Small intestine (tissue), 7 donors: ENCODE measurements at regions not wholly inside any gene's neighbourhood (a gene's known extent, or its start where the extent isn't known, plus 50 kb on each side); places are given as distances from the start of the nearest gene placed in this dataset.

Experiments used
- DNase-seq, 2 donors: peaks; one replicate each; pipeline versions ENCODE4 v3.0.0 to v3.0.0-alpha.2; 2013
- FAIRE-seq: peaks from 2 replicates; lab custom pipeline; 2012; peaks lifted over from hg19 to GRCh38; lab: Jason Lieb, UNC
- H3K27ac ChIP-seq, 3 donors: one replicate each; pipeline ENCODE4 v1.5.1; 2013; ENCODE audit warnings: low read length in 2 of 3, mild to moderate bottlenecking in 2 of 3, control low read depth in 1 of 3, inconsistent platforms in 1 of 3, low read depth in 1 of 3, moderate library complexity in 1 of 3
- H3K27me3 ChIP-seq, 3 donors: one replicate each; pipeline ENCODE4 v1.6.1; 2013; ENCODE audit warnings: low read length in 3 of 3, inconsistent platforms in 1 of 3; ENCODE audit not compliant: control insufficient read depth in 3 of 3, insufficient read depth in 3 of 3
- H3K36me3 ChIP-seq, 3 donors: one replicate each; pipeline ENCODE4 v1.6.1; 2013; ENCODE audit warnings: low read length in 3 of 3, inconsistent platforms in 1 of 3, low read depth in 1 of 3, mild to moderate bottlenecking in 1 of 3, moderate library complexity in 1 of 3; ENCODE audit not compliant: control insufficient read depth in 3 of 3, insufficient read depth in 2 of 3
- H3K4me1 ChIP-seq, 3 donors: one replicate each; pipeline ENCODE4 v1.6.1; 2013; ENCODE audit warnings: low read length in 2 of 3, inconsistent platforms in 1 of 3, low read depth in 1 of 3, mild to moderate bottlenecking in 1 of 3, moderate library complexity in 1 of 3; ENCODE audit not compliant: control insufficient read depth in 3 of 3, insufficient read depth in 2 of 3
- H3K4me3 ChIP-seq, 3 donors: one replicate each; pipeline ENCODE4 v1.5.1; 2013; ENCODE audit warnings: low read length in 3 of 3, control low read depth in 1 of 3, inconsistent platforms in 1 of 3, low read depth in 1 of 3, mild to moderate bottlenecking in 1 of 3, moderate library complexity in 1 of 3
- H3K9me3 ChIP-seq, 2 donors: one replicate each; pipeline ENCODE4 v1.6.1; 2013; ENCODE audit warnings: low read depth in 1 of 2, low read length in 1 of 2; ENCODE audit not compliant: control insufficient read depth in 2 of 2, insufficient read depth in 1 of 2
- WGBS, 3 donors: extraction: QIAGEN DNeasy Blood & Tissue Kit; methylation state at CpG; one replicate each; pipeline ENCODE4 v1.1.7; 2013; 5-methylcytosine and 5-hydroxymethylcytosine counted together
- donor health status: healthy with polysubstance abuse.
- donor health status: control.
- donor health status: control.
- donor health status: Bipolar disorder and iron deficiency.
- donor health status: healthy.

DNA sequence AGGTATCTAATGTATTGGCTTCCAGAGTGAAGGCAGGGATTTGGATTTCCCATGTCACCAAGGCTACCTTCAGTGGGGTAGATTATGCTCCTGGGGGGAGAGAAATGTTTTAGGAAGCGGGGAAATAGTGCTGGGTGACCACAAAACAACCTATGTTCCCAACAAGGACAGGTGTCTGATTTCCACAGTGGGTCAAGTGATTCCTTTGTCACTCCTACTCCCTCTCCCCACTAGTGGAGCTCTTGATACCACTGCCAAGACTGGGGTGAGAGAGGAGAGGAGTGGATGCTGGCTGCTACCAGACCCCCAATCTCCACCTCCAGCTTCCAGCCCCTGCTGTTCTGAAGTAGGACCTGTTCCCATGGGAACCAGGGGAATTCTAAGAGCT is 104.3 kb upstream of the FAM78B start:
- Histone ChIP-seq H3K36me3 (no peaks in the 10 kb centered on the region), H3K9me3 (peaks cover 1 to 9% of the 10 kb centered on the region in 2 donors), H3K4me1 (no peaks in the 10 kb centered on the region), H3K4me3 (no peak overlapping the region), H3K27ac (no peak overlapping the region), H3K27me3 (no peaks in the 10 kb centered on the region)
- DNase-seq (no peak), FAIRE-seq (no peak)
- 6 to 39% (median 7%) methylated on average over 1 of the region's 1 CpG for WGBS, 3 donors

DNA sequence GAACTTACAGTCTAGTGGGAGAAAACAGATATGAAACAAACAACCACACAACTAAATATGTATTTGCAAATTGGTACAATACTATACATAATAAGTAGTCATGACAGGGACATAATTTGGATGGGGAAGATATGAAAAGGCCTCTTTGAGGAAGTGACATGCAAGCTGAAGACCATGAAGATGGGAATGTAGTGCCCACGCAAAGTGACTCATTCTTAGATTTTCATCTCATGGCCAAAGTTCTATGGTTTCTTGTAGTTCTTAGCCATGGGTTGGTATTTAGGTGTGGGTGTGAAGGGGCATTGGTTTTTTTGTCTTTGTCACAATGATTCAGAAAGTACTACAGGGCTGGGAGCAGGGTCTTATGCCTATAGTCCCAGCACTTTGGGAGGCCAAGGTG is 105.4 kb upstream of the FAM78B start:
- 77 to 87% (median 83%) methylated on average over 1 of the region's 1 CpG for WGBS, 3 donors
- H3K9me3 ChIP-seq, result peaks cover 1 to 11% of the 10 kb centered on the region in 2 donors
- no peaks in the 10 kb centered on the region for H3K27me3 ChIP-seq
- FAIRE-seq (no peak), DNase-seq (no peak)
- no peaks in the 10 kb centered on the region for H3K36me3 ChIP-seq
- H3K27ac ChIP-seq, result no peak overlapping the region
- no peak overlapping the region for H3K4me3 ChIP-seq
- H3K4me1 ChIP-seq, result no peaks in the 10 kb centered on the region

DNA sequence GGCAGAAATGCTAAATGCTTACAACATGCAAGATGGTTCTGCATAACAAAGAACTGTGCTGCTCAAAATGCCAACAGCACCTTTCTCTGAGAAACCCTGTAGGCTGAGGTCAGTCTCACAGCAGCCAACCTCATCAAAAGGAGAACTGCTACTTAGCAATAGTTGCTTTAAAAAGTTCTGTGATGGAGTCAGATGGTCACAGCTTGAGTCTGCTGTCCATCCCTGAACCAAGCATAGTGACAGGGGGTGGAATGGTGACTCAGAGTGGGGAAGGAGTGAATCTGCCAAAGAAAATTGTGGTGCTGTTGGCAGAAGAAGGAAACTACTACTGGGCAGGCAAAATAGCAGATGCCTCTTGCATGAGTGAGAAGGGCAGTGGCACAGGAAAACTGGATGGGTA is 106.0 kb upstream of the FAM78B start:
- FAIRE-seq (no peak), DNase-seq (no peak)
- Histone ChIP-seq H3K9me3 (peaks cover 1 to 11% of the 10 kb centered on the region in 2 donors), H3K36me3 (no peaks in the 10 kb centered on the region), H3K27me3 (no peaks in the 10 kb centered on the region), H3K27ac (no peak overlapping the region), H3K4me3 (no peak overlapping the region), H3K4me1 (no peaks in the 10 kb centered on the region)

DNA sequence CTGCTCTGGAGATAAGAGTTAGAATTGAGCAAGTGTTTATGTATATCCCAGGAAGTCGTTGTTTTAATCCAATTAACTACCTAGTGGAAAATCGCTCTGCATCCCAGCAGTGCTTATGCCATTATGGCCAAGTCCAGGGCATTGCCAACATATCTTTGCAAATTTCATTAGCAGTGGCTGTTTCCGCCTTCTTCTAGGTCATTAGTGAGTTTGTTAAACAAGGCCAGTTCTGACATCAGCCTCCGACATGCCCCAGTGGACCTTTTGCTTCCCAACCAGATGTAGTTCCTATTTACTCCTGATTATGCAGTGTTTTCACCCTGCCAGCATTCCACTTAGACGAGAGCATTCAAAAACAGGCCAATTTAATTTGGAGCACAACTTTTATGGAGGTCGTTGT is 106.8 kb upstream of the FAM78B start:
- WGBS, 3 donors, result 58 to 61% (median 60%) methylated on average over 6 of the region's 6 CpGs
- FAIRE-seq (no peak), DNase-seq (no peak)
- Histone ChIP-seq H3K36me3 (no peaks in the 10 kb centered on the region), H3K4me1 (no peaks in the 10 kb centered on the region), H3K4me3 (no peak overlapping the region), H3K27me3 (no peaks in the 10 kb centered on the region), H3K27ac (no peak overlapping the region), H3K9me3 (peaks cover 1 to 11% of the 10 kb centered on the region in 2 donors)

DNA sequence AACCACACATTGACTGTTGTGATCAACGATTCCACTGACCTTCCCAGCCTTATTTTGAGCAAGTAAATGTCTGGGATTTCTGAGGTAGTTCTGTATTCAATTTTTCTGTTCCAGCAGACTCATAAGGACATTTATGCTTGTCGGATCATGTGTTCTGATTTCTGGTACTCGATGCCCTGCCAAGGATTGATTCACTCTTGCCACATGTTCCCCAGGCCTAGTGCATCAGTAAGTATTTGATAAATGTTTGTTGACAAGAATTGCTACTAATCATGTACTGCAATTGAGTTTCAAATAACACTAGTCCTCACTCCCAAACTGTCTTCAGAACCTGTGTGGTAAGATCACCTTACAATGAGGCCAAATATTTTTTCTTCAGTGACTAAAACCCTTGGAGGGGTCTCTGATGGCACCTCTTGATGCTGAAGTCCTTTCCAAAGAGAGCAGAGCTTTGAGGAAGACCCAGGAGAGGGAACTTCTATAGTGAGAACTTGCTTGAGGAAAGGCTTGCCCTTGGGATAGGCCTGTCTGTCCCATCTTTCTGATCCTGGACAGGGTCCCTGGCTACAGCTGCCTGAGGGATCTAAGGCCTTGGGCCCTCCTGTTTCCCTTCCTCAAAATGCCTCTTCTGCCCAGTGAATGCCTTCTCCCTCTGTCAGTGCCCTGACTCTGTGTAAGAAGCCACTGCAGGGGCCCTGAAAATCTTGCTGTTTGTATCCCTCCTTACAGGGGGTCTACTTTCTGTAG is 115.8 kb upstream of the FAM78B start:
- no peaks in the 10 kb centered on the region for H3K4me1 ChIP-seq
- H3K27me3 ChIP-seq, result no peaks in the 10 kb centered on the region
- H3K4me3 ChIP-seq, result no peak overlapping the region
- no peak for FAIRE-seq
- no peaks in the 10 kb centered on the region for H3K36me3 ChIP-seq
- no peaks in the 10 kb centered on the region for H3K9me3 ChIP-seq
- no peak overlapping the region for H3K27ac ChIP-seq
- no peak for DNase-seq
- WGBS, 3 donors, result 56 to 75% (median 70%) methylated on average over 3 of the region's 3 CpGs

DNA sequence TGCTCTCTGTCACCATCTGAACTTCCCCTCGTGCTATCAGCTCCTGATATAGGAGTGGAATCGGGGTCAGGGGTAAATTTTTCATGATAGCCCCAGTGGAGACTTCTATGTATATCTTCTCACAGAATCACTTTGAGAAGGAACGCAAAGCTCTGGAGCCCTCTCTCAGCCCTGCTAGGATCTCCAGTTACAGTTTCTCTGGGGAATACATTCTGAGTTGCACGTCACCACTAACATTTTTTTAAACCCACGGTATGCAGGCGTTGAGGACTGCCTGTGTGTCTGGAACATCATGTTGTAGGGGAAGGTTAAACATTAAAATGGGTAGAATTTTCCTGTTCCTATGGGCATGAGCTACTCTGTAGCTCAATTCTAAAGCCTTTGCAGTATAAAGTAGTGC is 116.4 kb upstream of the FAM78B start:
- Histone ChIP-seq H3K27ac (no peak overlapping the region), H3K36me3 (no peaks in the 10 kb centered on the region), H3K4me1 (no peaks in the 10 kb centered on the region), H3K27me3 (no peaks in the 10 kb centered on the region), H3K4me3 (no peak overlapping the region), H3K9me3 (no peaks in the 10 kb centered on the region)
- FAIRE-seq, result no peak
- no peak for DNase-seq
- 56 to 61% (median 57%) methylated on average over 6 of the region's 6 CpGs for WGBS, 3 donors

DNA sequence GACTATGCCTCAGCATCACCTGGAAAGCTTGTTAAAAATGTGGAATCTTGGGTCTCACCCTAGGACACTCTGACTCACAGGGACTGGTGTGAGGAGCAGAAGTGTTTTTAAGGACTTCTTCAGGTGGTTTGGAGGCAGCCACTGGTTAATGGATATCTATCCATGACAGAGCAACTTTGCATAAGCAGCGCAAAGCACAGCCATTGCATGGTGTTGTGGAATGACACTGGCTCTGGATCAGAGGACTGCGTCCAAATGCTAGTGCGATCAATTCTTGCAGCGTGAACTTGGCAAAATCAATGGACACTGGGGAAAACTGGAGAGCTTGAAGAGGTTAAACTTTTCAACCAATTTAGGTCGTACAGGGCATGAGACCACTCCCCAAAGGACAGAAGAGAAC is 116.8 kb upstream of the FAM78B start:
- no peaks in the 10 kb centered on the region for H3K4me1 ChIP-seq
- H3K4me3 ChIP-seq, result no peak overlapping the region
- H3K27ac ChIP-seq, result no peak overlapping the region
- no peaks in the 10 kb centered on the region for H3K36me3 ChIP-seq
- no peaks in the 10 kb centered on the region for H3K27me3 ChIP-seq
- no peaks in the 10 kb centered on the region for H3K9me3 ChIP-seq
- WGBS, 3 donors, result 75 to 85% (median 82%) methylated on average over 5 of the region's 5 CpGs
- DNase-seq (no peak), FAIRE-seq (no peak)

DNA sequence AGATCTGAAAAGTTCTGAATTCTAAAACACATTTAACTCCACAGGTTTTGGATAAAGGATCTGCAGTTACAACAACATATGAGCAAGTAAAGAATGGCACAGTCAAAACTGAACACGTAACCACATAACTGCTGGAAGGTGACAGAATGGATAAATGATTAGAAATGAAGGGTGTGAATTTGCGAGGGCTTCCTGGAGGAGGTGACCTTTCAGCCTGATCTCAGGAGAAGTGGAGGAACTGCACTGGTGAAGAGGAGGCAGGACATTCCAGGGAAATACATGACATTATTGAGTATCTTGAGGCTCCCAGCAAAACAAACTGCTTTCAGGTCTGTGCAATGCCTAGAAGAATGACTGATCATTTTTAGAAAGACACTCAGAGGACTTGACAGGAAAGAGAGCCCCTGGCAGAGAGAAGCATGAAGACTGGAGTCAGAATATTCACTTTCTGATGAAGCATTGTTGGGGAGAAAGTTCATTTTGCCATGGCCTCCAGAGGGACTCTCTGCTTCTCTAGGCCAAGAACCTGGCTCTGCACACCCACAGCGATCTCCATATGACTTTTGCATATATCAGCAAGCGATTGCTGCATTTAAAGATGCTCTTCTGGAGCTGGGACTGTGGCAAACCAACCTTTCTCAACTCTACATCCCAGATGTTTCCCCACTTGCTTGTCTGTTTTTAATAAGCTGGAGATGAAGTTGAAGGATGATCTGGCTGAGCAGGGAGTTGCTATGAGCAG is 122.7 kb upstream of the FAM78B start:
- Histone ChIP-seq H3K4me3 (no peak overlapping the region), H3K27ac (no peak overlapping the region), H3K4me1 (no peaks in the 10 kb centered on the region), H3K9me3 (no peaks in the 10 kb centered on the region), H3K36me3 (no peaks in the 10 kb centered on the region), H3K27me3 (no peaks in the 10 kb centered on the region)
- no peak for FAIRE-seq
- DNase-seq, result no peak
- WGBS, 3 donors, result 84 to 89% (median 88%) methylated on average over 4 of the region's 4 CpGs
